Peyer's patch (tissue), 4 donors: ENCODE measurements at regions not wholly inside any gene's neighbourhood (a gene's known extent, or its start where the extent isn't known, plus 50 kb on each side); places are given as distances from the start of the nearest gene placed in this dataset.

ENCODE experiments used
- POLR2A ChIP-seq, 2 donors: fragments of 450-650 bp; IDR thresholded peaks; one replicate each; pipeline ENCODE4 v1.5.1; 2017; ENCODE audit warnings: antibody characterized with exemption in 2 of 2, mild to moderate bottlenecking in 2 of 2, moderate library complexity in 2 of 2
- TF ChIP-seq, protein P1 (sequence below), 6 experiments: fragments of 450-650 bp in 4 of 6; fragments of 200-600 bp in 2 of 6; sonication (generic) in 1 of 6; IDR thresholded peaks; one replicate each; pipeline ENCODE4 v1.5.1; 2017 to 2019; ENCODE audit warnings: antibody characterized with exemption in 6 of 6, mild to moderate bottlenecking in 3 of 6, moderate library complexity in 1 of 6

DNA sequence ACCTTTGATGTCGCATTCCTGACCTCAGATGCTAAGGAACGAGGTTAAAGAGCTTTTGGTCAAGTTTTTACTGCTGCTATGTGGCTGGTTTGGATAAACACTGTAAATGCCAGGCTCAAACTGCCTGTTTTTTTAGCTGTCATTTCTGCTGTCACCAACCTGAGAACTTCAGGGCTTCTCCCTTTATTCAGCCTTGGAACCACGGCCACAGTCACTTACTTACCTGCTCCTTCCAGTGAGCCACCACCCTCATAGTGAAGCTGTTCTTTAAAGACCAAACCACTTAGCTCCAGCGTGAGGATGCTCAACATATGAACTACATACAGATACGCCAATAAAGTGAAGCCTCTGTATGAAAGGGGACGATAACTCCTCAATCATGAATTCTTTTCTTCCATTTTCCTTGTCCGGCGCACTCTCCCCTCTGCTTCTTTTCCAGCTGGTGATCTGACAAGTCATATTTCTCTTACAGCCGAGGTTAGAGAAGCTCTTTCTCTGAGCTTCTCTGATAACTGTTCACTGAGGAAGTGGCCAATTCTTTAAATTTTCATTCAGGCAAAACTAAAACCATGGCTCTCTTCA is 152.8 kb upstream of the ANK2 start:
- no peak for TF ChIP-seq POLR2A (IDR thresholded peaks at IDR 0.05)
- TF ChIP-seq, protein P1, sequence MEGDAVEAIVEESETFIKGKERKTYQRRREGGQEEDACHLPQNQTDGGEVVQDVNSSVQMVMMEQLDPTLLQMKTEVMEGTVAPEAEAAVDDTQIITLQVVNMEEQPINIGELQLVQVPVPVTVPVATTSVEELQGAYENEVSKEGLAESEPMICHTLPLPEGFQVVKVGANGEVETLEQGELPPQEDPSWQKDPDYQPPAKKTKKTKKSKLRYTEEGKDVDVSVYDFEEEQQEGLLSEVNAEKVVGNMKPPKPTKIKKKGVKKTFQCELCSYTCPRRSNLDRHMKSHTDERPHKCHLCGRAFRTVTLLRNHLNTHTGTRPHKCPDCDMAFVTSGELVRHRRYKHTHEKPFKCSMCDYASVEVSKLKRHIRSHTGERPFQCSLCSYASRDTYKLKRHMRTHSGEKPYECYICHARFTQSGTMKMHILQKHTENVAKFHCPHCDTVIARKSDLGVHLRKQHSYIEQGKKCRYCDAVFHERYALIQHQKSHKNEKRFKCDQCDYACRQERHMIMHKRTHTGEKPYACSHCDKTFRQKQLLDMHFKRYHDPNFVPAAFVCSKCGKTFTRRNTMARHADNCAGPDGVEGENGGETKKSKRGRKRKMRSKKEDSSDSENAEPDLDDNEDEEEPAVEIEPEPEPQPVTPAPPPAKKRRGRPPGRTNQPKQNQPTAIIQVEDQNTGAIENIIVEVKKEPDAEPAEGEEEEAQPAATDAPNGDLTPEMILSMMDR (IDR thresholded peaks at IDR 0.05): no peak
